ENCODE measurements at regions not wholly inside any gene's neighbourhood (a gene's known extent, or its start where the extent isn't known, plus 50 kb on each side); places are given as distances from the start of the nearest gene placed in this dataset.

DNA sequence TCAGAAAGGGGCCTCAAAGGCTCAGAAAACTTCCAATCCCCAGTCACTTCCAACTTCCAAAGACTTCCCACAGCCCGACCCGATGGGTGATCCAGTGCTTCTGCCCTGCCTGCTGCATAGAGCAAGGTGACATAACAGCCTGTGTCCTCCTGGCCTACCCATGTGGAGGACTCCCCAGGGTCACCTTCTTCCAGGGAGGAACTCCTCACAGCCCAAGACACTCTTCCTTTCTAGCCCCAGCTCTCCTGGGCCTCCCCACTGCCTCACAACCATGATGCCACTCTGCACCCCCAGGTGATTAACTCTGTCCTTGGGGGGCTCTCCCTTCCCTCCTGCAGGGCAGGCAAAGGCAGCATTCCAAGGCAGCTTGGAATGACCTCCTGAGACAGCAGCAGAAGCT is 158.4 kb upstream of the PDE1C start (continued):
- TF ChIP-seq, protein P1, sequence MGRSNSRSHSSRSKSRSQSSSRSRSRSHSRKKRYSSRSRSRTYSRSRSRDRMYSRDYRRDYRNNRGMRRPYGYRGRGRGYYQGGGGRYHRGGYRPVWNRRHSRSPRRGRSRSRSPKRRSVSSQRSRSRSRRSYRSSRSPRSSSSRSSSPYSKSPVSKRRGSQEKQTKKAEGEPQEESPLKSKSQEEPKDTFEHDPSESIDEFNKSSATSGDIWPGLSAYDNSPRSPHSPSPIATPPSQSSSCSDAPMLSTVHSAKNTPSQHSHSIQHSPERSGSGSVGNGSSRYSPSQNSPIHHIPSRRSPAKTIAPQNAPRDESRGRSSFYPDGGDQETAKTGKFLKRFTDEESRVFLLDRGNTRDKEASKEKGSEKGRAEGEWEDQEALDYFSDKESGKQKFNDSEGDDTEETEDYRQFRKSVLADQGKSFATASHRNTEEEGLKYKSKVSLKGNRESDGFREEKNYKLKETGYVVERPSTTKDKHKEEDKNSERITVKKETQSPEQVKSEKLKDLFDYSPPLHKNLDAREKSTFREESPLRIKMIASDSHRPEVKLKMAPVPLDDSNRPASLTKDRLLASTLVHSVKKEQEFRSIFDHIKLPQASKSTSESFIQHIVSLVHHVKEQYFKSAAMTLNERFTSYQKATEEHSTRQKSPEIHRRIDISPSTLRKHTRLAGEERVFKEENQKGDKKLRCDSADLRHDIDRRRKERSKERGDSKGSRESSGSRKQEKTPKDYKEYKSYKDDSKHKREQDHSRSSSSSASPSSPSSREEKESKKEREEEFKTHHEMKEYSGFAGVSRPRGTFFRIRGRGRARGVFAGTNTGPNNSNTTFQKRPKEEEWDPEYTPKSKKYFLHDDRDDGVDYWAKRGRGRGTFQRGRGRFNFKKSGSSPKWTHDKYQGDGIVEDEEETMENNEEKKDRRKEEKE (IDR thresholded peaks at IDR 0.05) = no peak
- no peak for TF ChIP-seq RCOR1 (conservative IDR thresholded peaks at IDR 0.05; ENCODE audit: low read depth, low read length)
- no peak for TF ChIP-seq EGR1 (IDR thresholded peaks at IDR 0.05; ENCODE audit: borderline replicate concordance in 1 of 2, low read depth in 2 of 2, low read length in 2 of 2)
- no peak for TF ChIP-seq MTA2 (IDR thresholded peaks at IDR 0.05; ENCODE audit: low read depth)
- TF ChIP-seq EED (IDR thresholded peaks at IDR 0.05; ENCODE audit: low read depth) = no peak
- TF ChIP-seq ESRRA (IDR thresholded peaks at IDR 0.05; ENCODE audit: low read length) = no peak
- TF ChIP-seq RUNX3 (IDR thresholded peaks at IDR 0.05; ENCODE audit: low read length) = no peak

DNA sequence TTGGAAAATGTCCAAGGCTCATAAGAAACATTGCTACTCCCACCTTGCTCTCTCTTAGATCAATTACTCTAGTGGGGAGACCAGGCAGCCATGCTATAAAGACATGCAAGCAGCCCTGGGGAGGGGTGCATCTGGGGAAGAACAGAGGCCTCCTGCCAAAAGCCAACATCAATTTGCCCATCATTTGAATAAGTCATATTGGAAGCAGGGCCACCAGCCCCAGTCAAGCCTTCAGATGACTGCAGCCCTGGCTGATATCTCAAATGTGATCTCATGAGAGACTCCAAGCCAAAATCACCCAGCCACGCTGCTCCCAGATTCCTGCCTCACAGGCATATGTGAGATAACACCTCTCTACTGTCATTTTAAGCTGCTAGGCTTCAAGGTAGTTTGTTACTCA is 157.5 kb upstream of the PDE1C start:
- no peak overlapping the region for H3K9ac ChIP-seq (ENCODE audit: control insufficient read depth, insufficient read depth, low read length)
- no TSS peak for BruUV-seq (replicated peaks)
- no peak overlapping the region for H3K27ac ChIP-seq (ENCODE audit: control insufficient read depth, insufficient read depth)
- ChIA-PET CTCF (no interaction called here), SMC1A (ENCODE audit: uncharacterized antibody, unreplicated experiment) (no interaction called here), POLR2A (no interaction called here), RAD21 (ENCODE audit: unreplicated experiment) (no interaction called here)
- no peaks in the 10 kb centered on the region; the same call in 2 of the 3 replicates for H3K9me3 ChIP-seq (replicated peaks; ENCODE audit: control insufficient read depth, insufficient read depth, low read length)
- ATAC-seq (no peak), FAIRE-seq (no peak), DNase-seq (ENCODE audit: low read depth, low spot score) (no peak)
- 0% methylated on average over 1 of the region's 1 CpG for WGBS (ENCODE audit: insufficient coverage, insufficient replicate concordance, low lambda C conversion rate, missing lambda C conversion rate)
- H3K4me1 ChIP-seq (ENCODE audit: control insufficient read depth, insufficient read depth, low read length) = no peaks in the 10 kb centered on the region
- in situ Hi-C loops (cut with MboI) (no loop called here), intact Hi-C loops (cut with micrococcal nuclease; ENCODE audit: unreplicated experiment) (no loop called here)
- H3K36me3 ChIP-seq (ENCODE audit: control insufficient read depth in 2 of 2, insufficient read depth in 2 of 2, low read length in 1 of 2) = no peaks in the 10 kb centered on the region
- H3K4me3 ChIP-seq = no peak overlapping the region
- no peaks in the 10 kb centered on the region for H3K27me3 ChIP-seq (replicated peaks in 1 of 2; ENCODE audit: control insufficient read depth in 2 of 2, insufficient read depth in 2 of 2, low read length in 1 of 2)
- H2AFZ ChIP-seq (ENCODE audit: control insufficient read depth, low read depth, low read length) = no peak overlapping the region
- H4K20me1 ChIP-seq (ENCODE audit: control insufficient read depth, insufficient read depth) = no peaks in the 10 kb centered on the region
- no peak overlapping the region for H3K4me2 ChIP-seq (ENCODE audit: control insufficient read depth, insufficient read depth)
- no peaks in the 10 kb centered on the region for H3K79me2 ChIP-seq (ENCODE audit: control insufficient read depth, insufficient read depth, low read length)
- TF ChIP-seq ZNF274 (IDR thresholded peaks at IDR 0.05; ENCODE audit: insufficient read depth, insufficient read length) = no peak
- TF ChIP-seq SUPT20H (IDR thresholded peaks at IDR 0.05; ENCODE audit: borderline replicate concordance, control insufficient read depth, low read depth, low read length) = no peak
- no peak for TF ChIP-seq MEF2A (IDR thresholded peaks at IDR 0.05; ENCODE audit: insufficient read depth, low read depth, low read length)
- no peak for TF ChIP-seq EZH2 (IDR thresholded peaks at IDR 0.05; ENCODE audit: borderline replicate concordance, control insufficient read depth, low read depth, low read length)
- TF ChIP-seq DPF2 (IDR thresholded peaks at IDR 0.05) = no peak
- TF ChIP-seq, protein P2, sequence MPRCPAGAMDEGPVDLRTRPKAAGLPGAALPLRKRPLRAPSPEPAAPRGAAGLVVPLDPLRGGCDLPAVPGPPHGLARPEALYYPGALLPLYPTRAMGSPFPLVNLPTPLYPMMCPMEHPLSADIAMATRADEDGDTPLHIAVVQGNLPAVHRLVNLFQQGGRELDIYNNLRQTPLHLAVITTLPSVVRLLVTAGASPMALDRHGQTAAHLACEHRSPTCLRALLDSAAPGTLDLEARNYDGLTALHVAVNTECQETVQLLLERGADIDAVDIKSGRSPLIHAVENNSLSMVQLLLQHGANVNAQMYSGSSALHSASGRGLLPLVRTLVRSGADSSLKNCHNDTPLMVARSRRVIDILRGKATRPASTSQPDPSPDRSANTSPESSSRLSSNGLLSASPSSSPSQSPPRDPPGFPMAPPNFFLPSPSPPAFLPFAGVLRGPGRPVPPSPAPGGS (IDR thresholded peaks at IDR 0.05; ENCODE audit: borderline replicate concordance, insufficient read depth, low read depth, low read length, poor library complexity, severe bottlenecking) = no peak
- TF ChIP-seq WRNIP1 (IDR thresholded peaks at IDR 0.05; ENCODE audit: borderline replicate concordance, low read depth, low read length) = no peak
- TF ChIP-seq ZZZ3 (IDR thresholded peaks at IDR 0.05; ENCODE audit: control insufficient read depth, insufficient read length, low read depth) = no peak
- no peak for TF ChIP-seq KAT2A (conservative IDR thresholded peaks at IDR 0.05; ENCODE audit: control insufficient read depth, low read depth, low read length)
- TF ChIP-seq ZSCAN29 (IDR thresholded peaks at IDR 0.05) = no peak
